ENCODE measurements at regions not wholly inside any gene's neighbourhood (a gene's known extent, or its start where the extent isn't known, plus 50 kb on each side); places are given as distances from the start of the nearest gene placed in this dataset.

- TF ChIP-seq CTCF (IDR thresholded peaks at IDR 0.05) = no peak
- TF ChIP-seq POLR2A (IDR thresholded peaks at IDR 0.05) = no peak
Measured at GRCh38 chr3:74709951-74710350, 95.5 kb upstream of the CNTN3 start.
